ENCODE measurements at regions not wholly inside any gene's neighbourhood (a gene's known extent, or its start where the extent isn't known, plus 50 kb on each side); places are given as distances from the start of the nearest gene placed in this dataset.
"Not testable (repeated sequence)": the region's sequence is repeated elsewhere in the genome, so short reads cannot be mapped to it uniquely, and the experiment has no call there.

DNA sequence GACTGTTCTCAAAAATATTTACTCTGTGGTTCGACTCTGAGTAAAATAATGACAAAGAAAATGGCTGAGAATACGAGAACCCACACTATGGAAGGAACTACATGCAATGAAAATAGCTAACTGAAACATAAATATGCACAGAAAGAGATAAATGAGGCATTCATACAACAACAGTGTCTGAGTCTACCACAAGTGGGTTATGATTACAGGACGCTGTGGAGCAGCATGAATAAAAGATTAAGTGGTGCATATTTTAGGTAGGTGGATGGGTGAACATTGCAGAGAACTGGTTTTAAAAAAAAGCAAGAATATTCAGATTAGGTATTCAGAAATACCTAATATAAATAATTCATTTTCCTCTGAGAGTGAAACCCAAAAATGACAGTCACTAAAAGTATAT is 93.9 kb upstream of the TRIM77 start:
- not testable (repeated sequence) for DNase-seq

- peak; percentile 25 for DNase-seq
Observed at GRCh38 chr11:89616999-89617602, 93.0 kb upstream of the TRIM77 start.

GRCh38 chr11:89620721-89621120 is 89.4 kb upstream of the TRIM77 start:
- DNase-seq: not testable (repeated sequence)

GRCh38 chr11:89625171-89625570 is 84.9 kb upstream of the TRIM77 start:
- DNase-seq: no peak

GRCh38 chr11:89626366-89626765 is 83.7 kb upstream of the TRIM77 start:
- no peak for DNase-seq

GRCh38 chr11:89626881-89627280 is 83.2 kb upstream of the TRIM77 start:
- not testable (repeated sequence) for DNase-seq

DNA sequence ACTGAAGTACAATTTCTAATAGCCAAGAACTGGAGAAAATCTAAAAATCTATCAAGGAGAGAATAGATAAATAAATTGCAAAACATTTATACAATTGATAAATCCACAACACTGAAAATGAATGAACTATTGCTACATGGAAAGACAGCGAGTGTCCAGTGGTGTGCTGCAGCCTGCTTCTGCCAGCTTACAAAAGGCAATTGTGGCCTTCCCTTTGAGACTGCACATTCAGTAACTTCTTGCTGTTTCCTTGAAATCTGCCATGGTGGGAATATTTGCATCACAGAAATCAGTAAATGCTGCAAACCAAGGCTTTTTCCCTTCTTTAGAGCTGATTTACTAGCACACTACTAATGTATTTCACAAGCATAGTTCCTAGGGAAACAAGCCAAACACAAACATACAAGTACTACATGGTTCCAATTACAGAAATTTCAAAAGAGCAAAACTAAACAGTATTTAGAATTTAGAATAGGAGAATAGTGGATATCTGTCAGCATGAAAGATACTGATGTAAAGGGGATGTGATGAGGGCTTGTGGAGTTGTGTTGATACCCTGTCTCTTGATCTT is 76.9 kb upstream of the TRIM77 start:
- DNase-seq: no peak

DNA sequence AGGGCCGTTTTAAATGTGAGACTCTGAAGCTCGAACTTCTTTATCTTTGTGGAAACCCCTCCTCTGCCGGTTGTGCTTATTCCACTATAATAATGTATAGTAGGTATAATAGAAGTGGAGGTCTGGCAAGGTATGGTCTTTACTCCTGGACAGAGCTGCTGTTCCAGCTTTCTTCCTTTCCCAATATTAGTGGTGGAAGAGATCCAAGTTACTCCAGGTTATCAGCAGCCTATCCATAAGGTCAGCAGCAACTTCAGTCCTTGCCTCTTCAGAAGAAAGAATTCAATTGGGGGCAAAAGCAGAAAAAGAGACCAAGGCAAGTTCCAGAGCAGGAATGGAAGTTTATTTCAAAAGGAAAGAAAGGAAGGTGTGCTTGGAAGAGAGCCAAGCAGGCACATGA is 69.3 kb upstream of the TRIM77 start:
- not testable (repeated sequence) for DNase-seq

DNA sequence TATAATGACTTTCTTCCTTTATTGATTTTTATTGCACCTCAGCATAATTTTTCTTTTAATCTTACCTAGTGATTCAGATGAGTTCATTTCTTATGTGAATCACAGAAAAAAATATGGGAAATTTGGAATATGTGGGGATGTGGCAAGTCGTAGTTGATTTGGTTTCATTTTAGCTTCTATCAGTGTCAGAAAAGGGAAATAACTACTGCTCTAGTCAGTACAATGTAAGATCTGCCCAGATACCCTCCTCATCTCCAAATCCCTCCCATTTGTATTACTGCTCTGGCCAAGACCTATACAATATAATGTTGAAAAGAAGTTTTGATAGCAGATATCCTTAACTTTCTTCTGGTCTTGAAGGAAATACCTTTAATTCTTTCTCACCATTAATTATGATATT is 61.9 kb upstream of the TRIM77 start:
- DNase-seq: not testable (repeated sequence)

- not testable (repeated sequence) for DNase-seq
Observed at GRCh38 chr11:89648996-89649395, 61.1 kb upstream of the TRIM77 start.

DNA sequence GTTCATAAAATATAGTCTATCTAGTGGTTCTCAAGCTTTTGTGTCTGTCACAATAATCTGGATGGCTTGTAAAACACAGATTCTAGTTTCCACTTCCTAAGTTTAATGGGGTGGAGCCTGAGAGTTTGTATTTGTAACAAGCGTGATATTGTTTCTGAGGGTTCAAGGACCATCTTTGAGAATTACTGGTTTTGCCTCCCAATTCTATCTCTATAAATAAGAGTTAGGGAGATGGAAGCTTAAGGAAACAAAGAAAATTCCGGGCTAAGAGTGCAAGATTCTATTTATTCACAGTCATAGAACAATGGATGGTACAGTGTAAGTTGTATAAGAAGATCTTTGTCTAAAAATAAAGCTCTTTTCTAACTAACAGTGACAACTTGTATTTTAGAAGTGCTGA is 55.4 kb upstream of the TRIM77 start:
- DNase-seq: not testable (repeated sequence)

- not testable (repeated sequence) for DNase-seq
Observed at GRCh38 chr11:89658767-89659166, 51.3 kb upstream of the TRIM77 start.

DNA sequence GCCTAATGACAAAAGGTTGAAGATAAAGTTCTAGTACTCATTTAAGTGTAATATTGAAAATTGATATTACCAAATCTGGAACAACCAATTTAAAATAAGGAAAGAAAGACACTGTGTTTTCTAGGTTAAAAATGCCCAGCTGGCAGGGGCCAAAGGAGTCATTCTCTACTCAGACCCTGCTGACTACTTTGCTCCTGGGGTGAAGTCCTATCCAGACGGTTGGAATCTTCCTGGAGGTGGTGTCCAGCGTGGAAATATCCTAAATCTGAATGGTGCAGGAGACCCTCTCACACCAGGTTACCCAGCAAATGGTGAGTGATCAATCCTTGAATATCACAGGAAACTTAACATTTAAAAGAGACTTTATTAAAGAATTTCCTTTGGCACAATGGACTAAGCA is 50.7 kb upstream of the TRIM77 start:
- DNase-seq: not testable (repeated sequence)

DNA sequence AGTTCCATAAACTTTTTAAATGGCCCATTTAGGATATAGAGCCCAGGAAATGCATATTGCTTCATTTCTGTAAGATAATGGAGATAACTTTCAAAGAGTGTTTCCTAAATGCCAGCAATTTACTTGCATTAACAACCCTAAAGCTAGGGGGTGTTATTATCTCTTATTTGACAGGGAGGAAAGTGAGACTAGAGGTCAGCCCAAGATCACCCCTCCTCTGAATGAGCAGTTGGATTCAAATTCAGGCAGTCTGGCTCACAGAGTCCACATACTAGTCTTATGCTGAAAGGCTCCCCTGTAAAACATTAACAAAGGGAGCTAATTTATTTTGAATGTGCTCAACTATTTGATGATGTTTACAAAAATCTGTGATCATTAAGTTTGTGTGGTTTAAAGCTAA is 49.9 kb upstream of the TRIM77 start:
- no peak for DNase-seq
